Tibial nerve (tissue), 4 donors: ENCODE measurements at regions not wholly inside any gene's neighbourhood (a gene's known extent, or its start where the extent isn't known, plus 50 kb on each side); places are given as distances from the start of the nearest gene placed in this dataset.
"Not testable (repeated sequence)": the region's sequence is repeated elsewhere in the genome, so short reads cannot be mapped to it uniquely, and the experiment has no call there.

Experiments
- DNase-seq, 2 donors: peaks; one replicate each; pipeline ENCODE4 v3.0.0-alpha.2; 2019; ENCODE audit warnings: low spot score in 2 of 2
- H3K27ac ChIP-seq, 4 donors: fragments of 200-600 bp; sonication (generic) in 3 of 4; one replicate each; pipeline ENCODE4 v1.5.1; 2017 to 2019; ENCODE audit warnings: mild to moderate bottlenecking in 1 of 4
- H3K27me3 ChIP-seq, 2 donors: fragments of 200-600 bp; sonication (generic) in 1 of 2; one replicate each; pipeline versions ENCODE4 v1.5.1 to v1.6.0; 2017 to 2019
- H3K36me3 ChIP-seq, 3 donors: fragments of 200-600 bp; sonication (generic); one replicate each; pipeline ENCODE4 v1.5.1; 2018 to 2019
- H3K4me1 ChIP-seq, 4 donors: fragments of 200-600 bp; sonication (generic) in 3 of 4; one replicate each; pipeline ENCODE4 v1.5.1; 2017 to 2019
- H3K4me3 ChIP-seq, 4 donors: fragments of 200-600 bp; sonication (generic) in 3 of 4; one replicate each; pipeline ENCODE4 v1.5.1; 2017 to 2019; ENCODE audit warnings: mild to moderate bottlenecking in 1 of 4, moderate library complexity in 1 of 4
- H3K9me3 ChIP-seq, 4 donors: fragments of 200-600 bp; sonication (generic) in 3 of 4; one replicate each; pipeline ENCODE4 v1.5.1; 2017 to 2019
- CTCF ChIP-seq, 5 experiments: fragments of 200-600 bp in 3 of 5; fragments of 450-650 bp in 2 of 5; sonication (generic) in 3 of 5; IDR thresholded peaks; one replicate each; pipeline ENCODE4 v1.5.1; 2016 to 2019; ENCODE audit warnings: antibody characterized with exemption in 5 of 5, mild to moderate bottlenecking in 3 of 5, moderate library complexity in 2 of 5
- EP300 ChIP-seq, 2 donors: sonication (generic); formaldehyde crosslinking; IDR thresholded peaks; one replicate each; pipeline ENCODE4 v1.6.1; 2017; ENCODE audit warnings: antibody characterized with exemption in 2 of 2, mild to moderate bottlenecking in 1 of 2
- POLR2A ChIP-seq, 2 donors: fragments of 450-650 bp; IDR thresholded peaks; one replicate each; pipeline ENCODE4 v1.6.1; 2017; ENCODE audit warnings: antibody characterized with exemption in 2 of 2, mild to moderate bottlenecking in 2 of 2, moderate library complexity in 2 of 2
- WGBS, 2 donors: methylation state at CpG; one replicate each; pipeline ENCODE4 v1.1.5; 2018; 5-methylcytosine and 5-hydroxymethylcytosine counted together

DNA sequence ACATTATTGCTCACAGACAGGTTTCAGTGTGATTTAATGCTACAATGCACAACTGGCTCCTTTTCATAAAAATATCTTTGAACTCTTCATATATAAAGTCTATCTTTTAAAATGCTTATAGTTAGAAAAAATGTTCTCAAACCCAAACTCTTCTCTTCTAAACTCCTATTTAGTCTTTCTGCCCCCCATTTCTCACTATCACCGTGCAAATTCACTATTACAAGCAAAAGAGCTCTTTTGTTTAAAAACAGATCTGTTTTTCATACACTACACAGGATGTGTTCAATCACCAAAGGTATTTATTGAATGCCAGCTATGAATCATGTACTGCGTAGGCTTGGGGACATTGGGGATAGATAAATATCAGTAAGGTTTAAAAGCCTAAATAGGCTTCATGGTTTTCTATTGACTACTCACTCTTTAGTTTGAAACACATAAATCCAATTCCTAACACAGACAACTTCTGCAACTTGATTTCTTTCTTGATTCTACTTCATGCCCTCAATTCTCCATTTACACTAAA lies 692.3 kb downstream of the C12orf50 start:
- TF ChIP-seq POLR2A (IDR thresholded peaks at IDR 0.05), result no peak
- TF ChIP-seq EP300 (IDR thresholded peaks at IDR 0.05), result no peak
- TF ChIP-seq CTCF (IDR thresholded peaks at IDR 0.05), result no peak
- H3K9me3 ChIP-seq, result peaks cover 0 to 5% (median 0%) of the 10 kb centered on the region in 4 donors
- WGBS, 2 donors, result 46 to 48% methylated on average over 2 of the region's 2 CpGs
- H3K36me3 ChIP-seq, result no peaks in the 10 kb centered on the region
- no peaks in the 10 kb centered on the region for H3K4me1 ChIP-seq
- no peaks in the 10 kb centered on the region for H3K27me3 ChIP-seq
- DNase-seq, result no peak
- no peak overlapping the region for H3K4me3 ChIP-seq
- H3K27ac ChIP-seq, result no peak overlapping the region

GRCh38 chr12:87332987-87333726 lies 696.0 kb downstream of the C12orf50 start:
- TF ChIP-seq EP300 (IDR thresholded peaks at IDR 0.05) (no peak), CTCF (IDR thresholded peaks at IDR 0.05) (no peak), POLR2A (IDR thresholded peaks at IDR 0.05) (no peak)
- Histone ChIP-seq H3K36me3 (no peaks in the 10 kb centered on the region), H3K4me1 (no peaks in the 10 kb centered on the region), H3K9me3 (no peaks in the 10 kb centered on the region), H3K4me3 (no peak overlapping the region), H3K27ac (no peak overlapping the region), H3K27me3 (no peaks in the 10 kb centered on the region)
- DNase-seq, result no peak
- 51 to 55% methylated on average over 5 of the region's 5 CpGs for WGBS, 2 donors

- H3K27ac ChIP-seq, result not testable (repeated sequence)
- WGBS, 2 donors, result 97 to 99% methylated on average over 13 to 21 of the region's 30 CpGs
These were observed 699.1 kb downstream of the C12orf50 start for GRCh38 chr12:87330071-87330555.

GRCh38 chr12:87329076-87329863 lies 699.9 kb downstream of the C12orf50 start:
- Histone ChIP-seq H3K36me3 (no peaks in the 10 kb centered on the region), H3K27me3 (no peaks in the 10 kb centered on the region), H3K4me1 (no peaks in the 10 kb centered on the region), H3K4me3 (no peak overlapping the region), H3K9me3 (no peaks in the 10 kb centered on the region), H3K27ac (no peak overlapping the region)
- 89 to 91% methylated on average over 2 of the region's 2 CpGs for WGBS, 2 donors
- DNase-seq, result no peak
- no peak for TF ChIP-seq CTCF (IDR thresholded peaks at IDR 0.05)
- TF ChIP-seq EP300 (IDR thresholded peaks at IDR 0.05), result no peak
- TF ChIP-seq POLR2A (IDR thresholded peaks at IDR 0.05), result no peak

More at GRCh38 chr12:87330071-87330555, 699.1 kb downstream of the C12orf50 start:
- H3K9me3 ChIP-seq, H3K4me1 ChIP-seq, DNase-seq, H3K4me3 ChIP-seq, H3K27me3 ChIP-seq, H3K36me3 ChIP-seq: not testable (repeated sequence)

DNA sequence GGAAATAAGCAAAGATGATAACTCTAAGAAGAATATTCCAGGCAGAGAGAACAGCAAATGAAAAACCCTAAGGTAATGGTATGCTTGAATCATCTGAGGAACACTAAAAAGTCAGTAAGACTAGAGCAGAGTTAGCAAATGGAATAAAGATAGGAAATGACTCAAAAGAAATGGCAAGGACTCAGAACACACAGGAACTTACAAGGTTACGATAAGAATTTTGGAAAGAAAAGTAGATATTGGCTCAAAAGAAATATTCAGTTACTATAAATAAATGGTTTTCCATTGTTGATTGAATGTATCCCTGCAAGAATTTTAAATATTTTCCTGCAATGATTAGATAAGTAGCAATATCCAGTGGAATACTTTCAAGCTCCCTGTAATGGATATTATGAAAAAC lies 705.8 kb downstream of the C12orf50 start:
- Histone ChIP-seq H3K4me3 (no peak overlapping the region), H3K9me3 (no peaks in the 10 kb centered on the region), H3K4me1 (peaks cover 0 to 4% (median 0%) of the 10 kb centered on the region in 4 donors), H3K27me3 (no peaks in the 10 kb centered on the region), H3K36me3 (no peaks in the 10 kb centered on the region), H3K27ac (no peak overlapping the region)
- no peak for DNase-seq
- TF ChIP-seq EP300 (IDR thresholded peaks at IDR 0.05), result no peak
- TF ChIP-seq POLR2A (IDR thresholded peaks at IDR 0.05), result no peak
- no peak for TF ChIP-seq CTCF (IDR thresholded peaks at IDR 0.05)
- 52 to 56% methylated on average over 1 of the region's 1 CpG for WGBS, 2 donors
